ENCODE measurements at regions not wholly inside any gene's neighbourhood (a gene's known extent, or its start where the extent isn't known, plus 50 kb on each side); places are given as distances from the start of the nearest gene placed in this dataset.

- DNase-seq: no peak
Observed at GRCh38 chr1:22221233-22221780, 78.4 kb upstream of the WNT4 start.

GRCh38 chr1:22222723-22223122 lies 79.8 kb upstream of the WNT4 start:
- no peak for DNase-seq

DNA sequence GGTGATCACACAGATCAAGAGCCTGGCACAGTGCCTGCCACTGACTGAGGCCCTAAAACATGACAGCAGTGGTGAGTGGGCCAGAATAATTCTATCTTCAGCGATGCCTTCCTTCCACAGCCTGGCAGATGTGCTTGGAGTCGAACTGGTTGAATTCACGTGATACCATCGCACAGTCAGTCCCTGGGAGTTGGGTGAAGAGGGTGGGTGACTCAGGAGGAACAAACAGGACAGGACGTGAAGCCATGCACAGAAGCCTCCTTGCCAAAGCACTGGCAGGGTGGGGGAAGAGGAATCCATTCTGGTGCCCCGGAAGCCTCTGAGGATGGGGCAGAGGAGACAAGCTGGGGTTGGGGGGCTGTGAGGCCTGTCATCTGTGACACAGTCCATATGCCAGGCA lies 80.3 kb upstream of the WNT4 start:
- DNase-seq: no peak

DNA sequence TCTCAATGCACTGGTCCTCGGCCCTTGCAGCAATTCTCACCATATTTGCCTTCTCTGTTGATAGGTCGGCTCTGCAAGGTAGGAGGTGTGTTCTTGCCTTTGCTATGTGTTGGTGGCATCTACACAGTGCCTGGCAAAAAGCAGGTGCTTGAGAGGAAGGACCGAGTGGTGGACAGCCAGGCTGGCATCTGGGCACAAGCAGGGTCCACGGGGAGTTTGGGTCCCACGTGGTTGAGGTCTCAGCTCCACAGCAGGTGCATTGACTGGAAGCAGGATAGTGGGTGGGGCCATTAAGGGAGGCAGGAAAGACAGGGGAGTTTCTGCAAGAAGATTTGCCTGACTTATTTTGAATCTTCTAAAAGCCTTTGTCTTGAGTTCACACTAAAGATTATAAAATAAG lies 81.2 kb upstream of the WNT4 start:
- DNase-seq: no peak

DNA sequence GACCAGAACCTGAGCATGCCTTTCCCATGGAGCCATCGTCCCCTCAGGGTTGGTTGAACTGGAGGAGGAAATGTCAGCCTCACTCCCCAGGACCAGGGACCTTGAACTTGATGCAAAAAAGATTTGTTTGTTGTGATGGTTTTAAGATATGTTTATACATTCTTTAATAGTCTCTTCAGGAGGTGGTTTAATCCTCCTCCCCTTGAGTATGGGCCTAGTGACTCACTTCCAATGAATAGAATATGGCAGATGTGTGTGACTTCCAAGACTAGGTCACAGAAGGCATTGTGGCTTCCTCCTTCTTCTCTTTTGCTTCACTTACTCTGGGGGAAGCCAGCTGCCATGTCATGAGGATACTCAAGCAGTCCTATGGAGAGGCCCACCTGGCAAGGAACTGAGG lies 81.7 kb upstream of the WNT4 start:
- no peak for DNase-seq

DNA sequence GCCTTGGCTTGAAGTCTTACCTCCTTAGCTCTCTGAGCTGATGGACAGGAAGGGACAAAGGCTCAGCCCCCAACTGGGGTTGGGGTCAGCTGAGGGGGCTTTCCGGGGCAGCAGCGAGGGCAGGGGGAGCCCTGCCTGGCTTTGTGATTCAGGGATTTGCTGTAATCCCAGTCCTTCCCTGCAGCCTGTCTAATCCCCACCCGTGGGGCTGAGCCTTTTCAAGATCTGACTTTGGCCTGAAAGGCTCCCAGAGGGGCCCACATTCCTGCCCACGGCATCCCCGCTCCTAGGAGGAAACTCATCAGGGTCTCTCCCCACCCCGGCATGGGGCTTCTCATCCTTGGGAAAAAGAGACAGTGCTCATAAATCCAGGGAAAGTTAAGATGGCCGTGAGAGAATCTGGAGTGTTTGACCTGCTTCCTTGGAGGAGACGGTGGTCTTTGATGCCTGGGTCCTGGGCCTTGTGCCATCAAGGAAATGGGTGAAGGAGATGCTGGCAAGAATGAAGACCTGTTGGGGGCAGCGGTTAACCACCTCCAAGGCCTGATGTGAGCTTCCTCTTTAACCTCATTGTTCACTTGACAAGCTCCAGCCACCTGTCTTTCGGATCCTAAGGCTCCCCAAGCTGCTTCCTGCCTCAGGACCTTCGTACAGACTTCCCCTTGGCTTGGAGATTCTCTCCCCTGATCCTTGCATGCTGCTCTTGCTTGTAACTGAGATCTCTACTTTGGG lies 83.1 kb upstream of the WNT4 start:
- no peak for DNase-seq

DNA sequence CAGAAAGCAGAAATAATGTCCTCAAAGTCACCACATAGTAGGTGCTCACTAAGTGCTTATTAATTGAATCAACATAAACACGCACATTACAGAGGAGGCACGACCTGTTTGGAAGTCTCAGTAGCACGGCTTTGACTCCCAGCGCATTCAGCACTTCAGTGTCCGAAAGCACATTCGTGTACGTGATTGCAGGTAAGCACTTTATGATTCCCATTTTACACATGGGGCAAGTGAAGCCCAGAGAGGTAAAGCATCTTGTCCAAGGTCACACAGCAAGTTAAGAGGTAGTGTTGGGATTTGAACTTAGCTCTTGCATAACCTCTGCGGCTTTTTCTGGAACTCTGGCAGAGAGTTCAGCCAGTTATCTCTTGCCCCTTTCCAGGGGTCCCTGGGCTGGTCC lies 85.2 kb upstream of the WNT4 start:
- no peak for DNase-seq

DNA sequence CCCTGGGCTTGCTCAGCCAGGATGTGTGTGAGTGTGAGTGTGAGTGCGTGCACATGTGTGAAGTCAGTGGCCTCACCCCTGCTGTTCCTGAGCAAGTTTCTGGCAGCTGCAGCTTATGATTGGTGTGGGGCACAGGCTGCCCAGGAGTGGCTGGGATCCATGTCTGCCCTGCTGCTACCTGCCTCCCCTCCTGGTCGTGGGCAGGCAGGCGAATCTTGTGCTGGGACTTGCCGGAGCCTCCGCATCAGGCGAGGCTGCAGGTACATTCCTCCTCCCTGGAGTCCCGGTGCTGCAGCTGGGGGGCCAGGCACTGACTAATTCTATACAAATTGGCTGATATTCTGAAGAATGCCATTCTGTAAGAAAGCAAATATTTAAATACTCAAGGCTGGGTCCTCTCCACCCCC lies 85.6 kb upstream of the WNT4 start:
- DNase-seq: peak; percentile 49

DNA sequence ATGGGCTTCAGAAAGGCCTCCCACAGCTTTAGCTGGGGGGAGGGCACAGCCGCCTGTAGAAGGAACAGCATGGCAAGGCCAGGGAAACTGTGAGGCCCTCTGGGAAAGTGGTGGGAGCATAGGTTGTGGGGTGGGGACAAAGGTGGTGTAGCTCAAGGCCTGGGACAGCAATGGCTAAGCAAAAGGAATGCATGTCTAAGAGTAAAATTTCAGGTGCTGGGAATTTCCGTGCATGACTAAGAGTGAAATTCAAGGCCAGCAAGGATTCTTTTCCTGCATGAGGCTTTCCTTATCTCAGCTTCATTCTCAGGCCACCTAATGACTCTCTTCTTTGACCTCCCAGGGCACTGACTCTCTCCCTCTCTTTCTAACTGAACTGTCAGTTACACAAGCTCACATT lies 86.5 kb upstream of the WNT4 start:
- no peak for DNase-seq

- DNase-seq: no peak
Observed at GRCh38 chr1:22231068-22231593, 88.2 kb upstream of the WNT4 start.

GRCh38 chr1:22231995-22232690 lies 89.2 kb upstream of the WNT4 start:
- no peak for DNase-seq

DNA sequence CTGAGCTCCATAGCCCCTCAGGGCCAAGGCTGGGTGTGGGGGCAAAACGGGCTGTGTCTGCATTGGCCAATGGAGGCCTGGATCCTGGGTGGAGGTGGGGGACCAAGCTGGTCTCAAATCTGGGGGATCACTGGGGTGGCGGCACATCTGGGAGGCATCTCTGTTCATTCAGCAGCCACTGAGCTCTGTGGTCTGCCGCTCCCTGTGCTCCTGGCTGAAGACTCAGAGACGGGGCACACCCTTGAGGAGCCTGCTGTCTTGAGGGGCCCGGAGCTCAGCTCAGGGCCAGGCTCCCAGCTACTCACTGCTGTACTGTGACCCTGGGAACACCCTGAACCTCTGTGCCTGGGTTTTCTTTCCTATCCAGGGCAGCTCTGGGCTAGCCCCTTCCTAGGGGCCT lies 90.3 kb upstream of the WNT4 start:
- no peak for DNase-seq

- no peak for DNase-seq
Observed at GRCh38 chr1:22234476-22235030, 91.7 kb upstream of the WNT4 start.

DNA sequence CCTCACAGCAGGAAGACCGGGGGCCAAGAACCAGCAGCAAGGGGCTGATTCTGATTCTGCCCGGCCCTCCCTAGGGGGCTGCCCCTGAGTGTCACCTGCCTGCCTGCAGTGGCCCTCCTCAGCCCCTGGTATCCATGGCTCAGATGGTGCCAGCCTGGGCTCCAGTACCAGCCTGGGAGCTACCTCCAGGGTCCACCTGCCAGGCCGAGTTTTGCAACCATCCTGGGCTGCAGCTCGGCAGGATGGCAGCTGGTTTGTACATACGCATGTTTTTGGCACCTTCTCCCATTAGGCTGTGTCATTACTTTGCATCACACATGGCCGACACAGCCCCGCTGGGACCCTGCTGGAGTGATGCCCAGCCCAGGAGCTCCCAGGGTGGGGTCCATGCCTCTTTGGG lies 93.3 kb upstream of the WNT4 start:
- DNase-seq: peak; percentile 81

- no peak for DNase-seq
Observed at GRCh38 chr1:22236900-22237299, 94.0 kb upstream of the WNT4 start.

- no peak for DNase-seq
Observed at GRCh38 chr1:22237433-22238093, 94.7 kb upstream of the WNT4 start.

DNA sequence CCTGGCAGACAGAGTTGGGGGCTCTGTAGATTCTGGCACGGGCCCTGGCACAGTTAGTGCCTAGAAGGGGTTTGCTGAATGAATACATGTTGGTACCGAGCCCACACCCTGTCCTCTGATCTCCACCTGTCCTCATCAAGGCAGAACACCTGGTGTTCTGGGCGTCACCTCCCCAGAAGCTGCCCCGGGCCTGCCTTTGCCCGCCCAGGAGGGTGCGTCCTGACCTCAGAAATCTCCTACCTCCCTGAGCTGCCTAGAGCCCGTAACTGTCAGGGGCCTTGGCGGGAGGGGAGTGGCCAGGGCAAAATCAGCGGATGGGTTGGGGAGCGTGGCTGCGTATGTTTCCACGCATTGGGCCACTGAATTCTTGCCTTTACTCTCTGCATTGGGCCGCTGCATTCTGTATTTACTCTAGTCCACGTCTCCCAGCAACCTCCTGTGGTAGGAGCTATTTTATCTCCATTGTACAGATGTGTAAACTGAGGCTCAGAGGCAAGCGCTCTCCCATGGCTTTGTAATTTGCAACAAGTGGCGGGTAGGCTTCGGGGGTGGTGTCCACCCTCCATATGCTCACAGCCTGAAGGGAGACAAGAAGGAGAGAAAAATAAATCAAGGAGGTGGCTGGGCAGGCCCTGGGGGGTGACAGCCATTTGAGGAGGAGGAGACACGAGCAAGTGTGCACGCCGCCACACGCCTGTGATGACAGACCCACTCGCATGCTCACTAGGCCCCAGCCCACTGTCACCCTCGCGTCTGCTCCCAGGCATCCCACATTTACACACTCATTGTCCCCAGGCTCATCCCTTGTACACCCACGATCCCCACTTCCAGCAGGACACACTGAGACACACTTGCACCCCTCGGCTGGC lies 95.7 kb upstream of the WNT4 start:
- no peak for DNase-seq

DNA sequence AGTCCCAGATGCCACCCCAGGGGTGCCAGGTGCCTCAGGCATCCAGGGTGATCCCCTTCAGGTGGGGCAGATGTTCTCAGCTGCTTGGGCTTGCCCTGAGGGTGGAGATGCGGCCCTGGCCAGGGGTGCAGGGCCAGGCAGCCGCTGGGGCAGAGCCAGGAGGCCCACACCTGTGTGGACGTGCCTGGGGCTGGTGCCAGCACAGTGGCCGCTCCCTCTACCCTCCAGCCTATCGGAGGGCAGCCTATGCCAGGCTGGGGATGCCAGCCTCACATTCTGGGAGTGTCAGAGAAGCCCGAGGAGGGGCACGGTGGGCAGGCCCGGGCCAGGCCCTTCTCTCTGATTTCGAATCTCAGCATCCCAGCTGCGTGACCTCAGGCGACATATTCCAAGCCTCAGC lies 96.5 kb upstream of the WNT4 start:
- no peak for DNase-seq

- DNase-seq: no peak
Observed at GRCh38 chr1:22241250-22241649, 98.4 kb upstream of the WNT4 start.

- DNase-seq: no peak
Observed at GRCh38 chr1:22241811-22242210, 98.9 kb upstream of the WNT4 start.

DNA sequence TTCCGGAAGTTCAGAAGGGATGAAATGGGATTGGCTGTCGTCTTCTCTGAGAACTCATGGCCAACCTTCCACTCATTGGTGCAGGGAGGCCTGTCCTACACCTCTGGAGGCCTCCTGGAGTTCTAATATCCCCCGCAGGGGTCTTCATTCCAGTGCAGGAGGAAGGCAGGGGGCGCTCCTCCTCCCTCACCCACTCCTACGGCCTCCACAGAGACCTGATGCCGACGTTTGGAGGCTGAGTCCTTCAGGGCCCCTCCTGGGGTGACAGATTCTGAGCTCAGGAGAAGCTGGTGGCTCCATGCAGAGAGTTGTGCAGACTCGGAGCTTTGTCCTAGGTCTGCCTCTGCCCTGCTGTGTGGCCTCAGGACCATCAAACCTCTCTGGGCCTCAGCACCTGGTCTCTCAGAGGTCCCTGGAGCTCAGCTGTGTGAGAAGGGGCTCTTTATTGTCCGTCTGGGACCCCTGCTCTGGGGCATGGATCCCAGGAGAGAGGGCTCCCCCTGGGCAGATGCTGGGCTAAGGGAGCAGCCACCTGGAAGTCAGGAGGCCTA lies 102.3 kb upstream of the WNT4 start:
- DNase-seq: no peak

- no peak for DNase-seq
Observed at GRCh38 chr1:22245726-22246125, 102.8 kb upstream of the WNT4 start.
